Liver (tissue), 8 donors: ENCODE measurements at regions not wholly inside any gene's neighbourhood (a gene's known extent, or its start where the extent isn't known, plus 50 kb on each side); places are given as distances from the start of the nearest gene placed in this dataset.
A peak's percentile ranks its signal among the peaks of the same experiment; 100 is the strongest.

Source experiments
- DNase-seq: peaks from one replicate; pipeline ENCODE4 v3.0.0-alpha.2; 2017; ENCODE audit warnings: low spot score
- H3K27ac ChIP-seq, 2 donors: one replicate each; pipeline ENCODE4 v1.7.0; 2013; ENCODE audit warnings: inconsistent platforms in 2 of 2, low read length in 2 of 2, control low read depth in 1 of 2, low read depth in 1 of 2, mild to moderate bottlenecking in 1 of 2
- H3K27me3 ChIP-seq, 4 donors: one replicate each; pipeline versions ENCODE4 v1.6.1 to v1.7.0; 2013; ENCODE audit warnings: low read length in 3 of 4, inconsistent platforms in 1 of 4, mild to moderate bottlenecking in 1 of 4, moderate library complexity in 1 of 4; ENCODE audit not compliant: control insufficient read depth in 4 of 4, insufficient read depth in 4 of 4
- H3K36me3 ChIP-seq, 4 donors: one replicate each; pipeline versions ENCODE4 v1.6.1 to v1.7.0; 2013; ENCODE audit warnings: low read length in 3 of 4, mild to moderate bottlenecking in 3 of 4, low read depth in 1 of 4, moderate library complexity in 1 of 4; ENCODE audit not compliant: control insufficient read depth in 4 of 4, insufficient read depth in 3 of 4
- H3K4me1 ChIP-seq, 4 donors: one replicate each; pipeline versions ENCODE4 v1.6.1 to v1.7.0; 2013; ENCODE audit warnings: low read length in 3 of 4, mild to moderate bottlenecking in 3 of 4, moderate library complexity in 1 of 4; ENCODE audit not compliant: control insufficient read depth in 4 of 4, insufficient read depth in 4 of 4
- H3K4me3 ChIP-seq, 3 donors: one replicate each; pipeline versions ENCODE4 v1.6.1 to v1.7.0; 2013; ENCODE audit warnings: low read length in 3 of 3, control low read depth in 1 of 3, low read depth in 1 of 3, mild to moderate bottlenecking in 1 of 3
- H3K9ac ChIP-seq, 2 donors: one replicate each; pipeline ENCODE4 v1.7.0; 2013; ENCODE audit warnings: low read length in 2 of 2, mild to moderate bottlenecking in 2 of 2, moderate library complexity in 2 of 2, control low read depth in 1 of 2, low read depth in 1 of 2
- H3K9me3 ChIP-seq, 4 donors: one replicate each; pipeline versions ENCODE4 v1.6.1 to v1.7.0; 2013; ENCODE audit warnings: low read length in 3 of 4; ENCODE audit not compliant: control insufficient read depth in 4 of 4
- ATF3 ChIP-seq: IDR thresholded peaks from 2 replicates; pipeline ENCODE4 v1.6.1; 2016; ENCODE audit warnings: antibody characterized with exemption
- CTCF ChIP-seq: fragments of 150-350 bp; IDR thresholded peaks from 2 replicates; pipeline ENCODE4 v1.5.1; 2017; ENCODE audit warnings: improper control_type of control experiment, low read depth, low read length; ENCODE audit not compliant: missing input control
- EGR1 ChIP-seq, 2 donors: IDR thresholded peaks; 2 replicates each; pipeline ENCODE4 v1.6.1; 2016 to 2018; ENCODE audit warnings: antibody characterized with exemption in 2 of 2, low read depth in 2 of 2
- FOXA1 ChIP-seq: IDR thresholded peaks from 2 replicates; pipeline ENCODE4 v1.6.1; 2016; ENCODE audit warnings: antibody characterized with exemption
- FOXA2 ChIP-seq: IDR thresholded peaks from 2 replicates; pipeline ENCODE4 v1.6.1; 2016; ENCODE audit warnings: antibody characterized with exemption
- GABPA ChIP-seq, 2 donors: IDR thresholded peaks in 1 of 2; conservative IDR thresholded peaks in 1 of 2; 2 replicates each; pipeline ENCODE4 v1.6.1; 2016; ENCODE audit warnings: antibody characterized with exemption in 2 of 2, mild to moderate bottlenecking in 1 of 2, moderate library complexity in 1 of 2
- HNF4A ChIP-seq, 2 donors: conservative IDR thresholded peaks; 2 replicates each; pipeline ENCODE4 v1.6.1; 2016; ENCODE audit warnings: antibody characterized with exemption in 2 of 2, mild to moderate bottlenecking in 2 of 2
- HNF4G ChIP-seq: IDR thresholded peaks from 2 replicates; pipeline ENCODE4 v1.6.1; 2016; ENCODE audit warnings: antibody characterized with exemption
- JUND ChIP-seq, 2 donors: IDR thresholded peaks; 2 replicates each; pipeline ENCODE4 v1.6.1; 2016; ENCODE audit warnings: antibody characterized with exemption in 2 of 2
- MAX ChIP-seq: IDR thresholded peaks from 2 replicates; pipeline ENCODE4 v1.6.1; 2016; ENCODE audit warnings: antibody characterized with exemption
- NR2F2 ChIP-seq: IDR thresholded peaks from 2 replicates; pipeline ENCODE4 v1.6.1; 2016; ENCODE audit warnings: antibody characterized with exemption
- RAD21 ChIP-seq, 2 donors: IDR thresholded peaks; 2 replicates each; pipeline ENCODE4 v1.6.1; 2016; ENCODE audit warnings: antibody characterized with exemption in 2 of 2, mild to moderate bottlenecking in 2 of 2
- REST ChIP-seq: IDR thresholded peaks from 2 replicates; pipeline ENCODE4 v1.6.1; 2016; ENCODE audit warnings: antibody characterized with exemption, mild to moderate bottlenecking
- RXRA ChIP-seq, 2 donors: IDR thresholded peaks; 2 replicates each; pipeline ENCODE4 v1.6.1; 2017 to 2018; ENCODE audit warnings: antibody characterized with exemption in 2 of 2, mild to moderate bottlenecking in 1 of 2
- SP1 ChIP-seq: IDR thresholded peaks from 2 replicates; pipeline ENCODE4 v1.6.1; 2018; ENCODE audit warnings: antibody characterized with exemption, mild to moderate bottlenecking
- TAF1 ChIP-seq: conservative IDR thresholded peaks from 2 replicates; pipeline ENCODE4 v1.6.1; 2016; ENCODE audit warnings: antibody characterized with exemption, mild to moderate bottlenecking
- YY1 ChIP-seq: IDR thresholded peaks from 2 replicates; pipeline ENCODE4 v1.6.1; 2016; ENCODE audit warnings: antibody characterized with exemption, mild to moderate bottlenecking
- ZBTB33 ChIP-seq: IDR thresholded peaks from 2 replicates; pipeline ENCODE4 v1.6.1; 2016; ENCODE audit warnings: antibody characterized with exemption
- WGBS: extraction: QIAGEN DNeasy Blood & Tissue Kit; methylation state at CpG from one replicate; pipeline ENCODE4 v1.1.7; 2013; 5-methylcytosine and 5-hydroxymethylcytosine counted together
- donor health status: healthy.
- donor health status: healthy.
- donor health status: healthy.
- donor health status: healthy.
- donor health status: healthy.

- WGBS: 60% methylated on average over 3 of the region's 3 CpGs
- no peak overlapping the region for H3K4me3 ChIP-seq
- no peak for DNase-seq
- TF ChIP-seq HNF4A (conservative IDR thresholded peaks at IDR 0.05): peak; percentile 19 to 59
- no peak for TF ChIP-seq RXRA (IDR thresholded peaks at IDR 0.05)
- no peaks in the 10 kb centered on the region for H3K36me3 ChIP-seq
- H3K4me1 ChIP-seq: peaks cover 0 to 2% (median 0%) of the 10 kb centered on the region in 4 donors
- H3K27ac ChIP-seq: no peak overlapping the region
- H3K9me3 ChIP-seq: no peaks in the 10 kb centered on the region
- H3K9ac ChIP-seq: no peak overlapping the region
- H3K27me3 ChIP-seq: no peaks in the 10 kb centered on the region
These were observed 307.7 kb upstream of the MEF2C start for GRCh38 chr5:89190515-89191265.

- TF ChIP-seq SP1: no peak
- TF ChIP-seq FOXA1: no peak
- no peak for TF ChIP-seq TAF1
- TF ChIP-seq YY1: no peak
- no peak for TF ChIP-seq FOXA2
- TF ChIP-seq ATF3: no peak
- TF ChIP-seq HNF4G: no peak
- no peak for TF ChIP-seq JUND (IDR thresholded peaks at IDR 0.05)
- TF ChIP-seq RXRA (IDR thresholded peaks at IDR 0.05): no peak
- no peak for TF ChIP-seq RAD21 (IDR thresholded peaks at IDR 0.05)
- no peak for TF ChIP-seq REST
- no peak for TF ChIP-seq NR2F2
- TF ChIP-seq ZBTB33: no peak
- TF ChIP-seq HNF4A (conservative IDR thresholded peaks at IDR 0.05): no peak
- TF ChIP-seq GABPA (IDR thresholded peaks at IDR 0.05 in 1 of 2, conservative IDR thresholded peaks at IDR 0.05 in 1 of 2): no peak
- no peak for TF ChIP-seq MAX
- no peak for TF ChIP-seq EGR1 (IDR thresholded peaks at IDR 0.05; ENCODE audit: low read depth in 2 of 2)
- no peak for TF ChIP-seq CTCF
- DNase-seq: no peak
- H3K9ac ChIP-seq: no peak overlapping the region
- H3K27me3 ChIP-seq: no peaks in the 10 kb centered on the region
- H3K4me1 ChIP-seq: peaks cover 0 to 2% (median 0%) of the 10 kb centered on the region in 4 donors
- no peak overlapping the region for H3K4me3 ChIP-seq
- H3K9me3 ChIP-seq: no peaks in the 10 kb centered on the region
- H3K36me3 ChIP-seq: no peaks in the 10 kb centered on the region
- 96% methylated on average over 1 of the region's 1 CpG for WGBS
- no peak overlapping the region for H3K27ac ChIP-seq
These were observed 305.0 kb upstream of the MEF2C start for GRCh38 chr5:89187883-89188465.
